Breast epithelium (tissue), 3 donors: ENCODE measurements at regions not wholly inside any gene's neighbourhood (a gene's known extent, or its start where the extent isn't known, plus 50 kb on each side); places are given as distances from the start of the nearest gene placed in this dataset.

Source experiments
- POLR2A ChIP-seq: fragments of 450-650 bp; IDR thresholded peaks from one replicate; pipeline ENCODE4 v1.6.1; 2016; ENCODE audit warnings: antibody characterized with exemption, mild to moderate bottlenecking, moderate library complexity
- POLR2AphosphoS5 ChIP-seq, 3 donors: sonication (generic); formaldehyde crosslinking; IDR thresholded peaks; one replicate each; pipeline ENCODE4 v1.6.1; 2017; ENCODE audit warnings: antibody characterized with exemption in 3 of 3
- TF ChIP-seq, protein P1 (sequence below), 3 donors: fragments of 450-650 bp; IDR thresholded peaks; one replicate each; pipeline ENCODE4 v1.5.1; 2016 to 2017; ENCODE audit warnings: antibody characterized with exemption in 3 of 3, mild to moderate bottlenecking in 3 of 3, moderate library complexity in 3 of 3

DNA sequence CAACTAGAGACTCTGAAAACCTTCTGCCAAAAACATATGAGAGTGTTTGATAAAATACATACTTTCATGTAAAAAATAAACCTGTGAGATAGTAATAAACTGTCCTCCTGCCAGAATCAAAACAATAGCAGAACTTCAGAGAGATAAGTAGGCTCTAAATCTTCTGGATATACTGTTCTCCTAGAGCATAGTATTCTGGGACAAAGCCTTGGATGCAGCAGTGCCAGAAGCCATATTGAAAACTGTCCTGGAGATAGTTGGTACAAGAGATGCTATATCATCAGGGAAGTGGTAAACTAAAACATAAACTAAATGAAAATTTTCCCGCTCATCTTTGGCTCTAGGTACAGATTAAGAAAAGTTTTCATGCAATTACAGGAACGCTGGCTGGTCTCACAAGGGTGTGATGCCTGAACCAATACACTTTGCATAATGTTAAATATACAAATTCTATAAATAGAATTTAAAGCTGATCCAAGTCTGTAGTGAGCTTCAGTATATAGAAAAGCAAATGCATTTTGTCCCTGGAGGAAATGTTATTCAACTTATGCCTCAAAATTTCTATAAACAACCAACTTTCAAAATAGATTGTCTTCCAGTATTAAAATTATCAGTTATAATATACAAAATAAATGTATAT is 355.6 kb downstream of the ADAMTS20 start:
- TF ChIP-seq POLR2A = no peak
- TF ChIP-seq, protein P1, sequence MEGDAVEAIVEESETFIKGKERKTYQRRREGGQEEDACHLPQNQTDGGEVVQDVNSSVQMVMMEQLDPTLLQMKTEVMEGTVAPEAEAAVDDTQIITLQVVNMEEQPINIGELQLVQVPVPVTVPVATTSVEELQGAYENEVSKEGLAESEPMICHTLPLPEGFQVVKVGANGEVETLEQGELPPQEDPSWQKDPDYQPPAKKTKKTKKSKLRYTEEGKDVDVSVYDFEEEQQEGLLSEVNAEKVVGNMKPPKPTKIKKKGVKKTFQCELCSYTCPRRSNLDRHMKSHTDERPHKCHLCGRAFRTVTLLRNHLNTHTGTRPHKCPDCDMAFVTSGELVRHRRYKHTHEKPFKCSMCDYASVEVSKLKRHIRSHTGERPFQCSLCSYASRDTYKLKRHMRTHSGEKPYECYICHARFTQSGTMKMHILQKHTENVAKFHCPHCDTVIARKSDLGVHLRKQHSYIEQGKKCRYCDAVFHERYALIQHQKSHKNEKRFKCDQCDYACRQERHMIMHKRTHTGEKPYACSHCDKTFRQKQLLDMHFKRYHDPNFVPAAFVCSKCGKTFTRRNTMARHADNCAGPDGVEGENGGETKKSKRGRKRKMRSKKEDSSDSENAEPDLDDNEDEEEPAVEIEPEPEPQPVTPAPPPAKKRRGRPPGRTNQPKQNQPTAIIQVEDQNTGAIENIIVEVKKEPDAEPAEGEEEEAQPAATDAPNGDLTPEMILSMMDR (IDR thresholded peaks at IDR 0.05) = no peak
- TF ChIP-seq POLR2AphosphoS5 (IDR thresholded peaks at IDR 0.05) = no peak
